ENCODE measurements at regions not wholly inside any gene's neighbourhood (a gene's known extent, or its start where the extent isn't known, plus 50 kb on each side); places are given as distances from the start of the nearest gene placed in this dataset.
"Not testable (repeated sequence)": the region's sequence is repeated elsewhere in the genome, so short reads cannot be mapped to it uniquely, and the experiment has no call there.

DNA sequence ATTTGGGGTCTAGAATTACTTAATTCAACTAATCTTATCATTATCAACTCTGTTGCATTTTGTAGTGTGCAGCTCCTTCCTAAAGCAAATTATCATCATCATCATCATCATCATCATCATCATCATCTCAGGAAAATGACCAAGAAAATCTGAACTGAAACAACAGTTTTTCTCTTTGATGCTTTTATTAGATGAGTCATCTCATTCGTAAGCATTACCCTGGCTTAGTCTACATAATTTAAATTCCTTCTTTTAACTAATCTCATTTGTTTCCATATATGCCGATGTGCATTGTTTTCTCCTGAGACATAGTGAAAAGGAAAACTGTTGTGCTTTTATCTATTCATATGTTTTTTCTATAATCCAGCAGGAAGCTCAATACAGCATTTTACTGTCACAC lies 173.0 kb upstream of the PDE4D start:
- DNase-seq = no peak

GRCh38 chr5:60060389-60060788 lies 166.9 kb upstream of the PDE4D start:
- DNase-seq = no peak

- DNase-seq = no peak
Observed at GRCh38 chr5:60056191-60056590, 162.7 kb upstream of the PDE4D start.

GRCh38 chr5:60055168-60055567 lies 161.6 kb upstream of the PDE4D start:
- no peak for DNase-seq

- not testable (repeated sequence) for DNase-seq
Observed at GRCh38 chr5:60041996-60042664, 148.6 kb upstream of the PDE4D start.

DNA sequence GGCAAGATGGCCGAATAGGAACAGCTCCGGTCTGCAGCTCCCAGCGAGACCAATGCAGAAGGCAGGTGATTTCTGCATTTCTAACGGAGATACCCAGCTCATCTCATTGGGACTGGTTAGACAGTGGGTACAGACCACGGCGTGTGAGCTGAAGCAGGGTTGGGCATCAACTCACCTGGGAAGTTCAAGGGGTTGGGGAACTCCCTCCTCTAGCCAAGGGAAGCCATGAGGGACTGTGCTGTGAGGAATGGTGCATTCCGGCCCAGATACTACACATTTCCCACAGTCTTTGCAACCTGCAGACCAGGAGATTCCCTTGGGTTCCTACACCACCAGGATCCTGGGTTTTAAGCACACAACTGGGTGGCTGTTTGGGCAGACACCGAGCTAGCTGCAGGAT lies 148.0 kb upstream of the PDE4D start:
- DNase-seq = not testable (repeated sequence)

GRCh38 chr5:60036192-60036938 lies 142.8 kb upstream of the PDE4D start:
- DNase-seq = no peak

GRCh38 chr5:60026161-60026560 lies 132.6 kb upstream of the PDE4D start:
- no peak for DNase-seq

DNA sequence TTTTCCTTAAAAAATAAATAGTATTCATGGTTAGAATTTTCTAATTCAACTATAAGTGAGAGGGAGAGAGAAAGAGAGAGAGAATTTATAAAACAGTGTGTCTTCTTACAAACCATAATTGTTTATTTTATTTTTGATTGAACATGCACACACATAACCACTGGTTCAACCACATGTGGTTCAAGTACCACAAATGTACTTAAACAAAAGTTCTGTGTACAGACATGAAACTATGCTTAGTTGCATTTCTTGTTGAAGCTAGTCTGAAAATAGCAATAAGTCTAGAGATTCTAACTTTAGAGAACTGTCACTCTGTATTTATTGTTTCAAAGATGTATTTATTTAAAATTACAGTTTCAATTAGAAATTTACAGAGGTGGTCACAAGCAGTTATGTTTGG lies 130.6 kb upstream of the PDE4D start:
- DNase-seq = no peak

GRCh38 chr5:60023255-60023654 lies 129.7 kb upstream of the PDE4D start:
- no peak for DNase-seq

DNA sequence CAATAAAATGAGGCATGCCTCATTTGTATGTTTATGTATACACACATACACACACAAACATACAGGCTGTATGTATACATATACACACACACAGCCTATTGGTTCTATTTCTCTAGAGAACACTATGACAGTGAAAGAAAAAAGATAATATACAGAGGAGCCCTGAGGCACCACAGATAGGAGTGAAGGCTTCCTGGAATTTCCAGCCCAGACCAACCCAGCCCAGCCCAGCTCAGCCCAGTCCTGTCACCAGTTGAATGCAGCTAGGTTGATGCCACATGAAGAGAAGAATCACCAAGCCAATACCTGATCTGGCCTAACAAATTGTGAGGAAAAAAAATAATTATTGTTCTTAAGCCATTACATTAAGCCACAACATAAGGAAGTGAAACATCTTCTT lies 126.9 kb upstream of the PDE4D start:
- no peak for DNase-seq

DNA sequence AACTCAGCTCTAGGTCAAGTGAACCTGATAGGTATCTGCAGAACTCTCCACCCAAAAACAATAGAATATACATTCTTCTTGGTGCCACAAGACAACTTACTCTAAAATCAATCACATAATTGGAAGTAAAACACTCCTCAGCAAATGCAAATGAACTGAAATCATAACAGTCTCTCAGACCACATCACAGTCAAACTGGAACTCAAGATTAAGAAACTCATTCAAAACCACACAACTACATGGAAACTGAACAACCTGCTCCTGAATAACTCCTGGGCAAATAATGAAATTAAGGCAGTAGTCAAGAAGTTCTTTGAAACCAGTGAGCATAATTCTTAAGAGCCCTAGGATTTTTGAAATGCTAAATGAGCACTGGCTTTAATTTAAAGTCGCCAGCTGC lies 125.4 kb upstream of the PDE4D start:
- DNase-seq = not testable (repeated sequence)

GRCh38 chr5:60018091-60018490 lies 124.6 kb upstream of the PDE4D start:
- no peak for DNase-seq

DNA sequence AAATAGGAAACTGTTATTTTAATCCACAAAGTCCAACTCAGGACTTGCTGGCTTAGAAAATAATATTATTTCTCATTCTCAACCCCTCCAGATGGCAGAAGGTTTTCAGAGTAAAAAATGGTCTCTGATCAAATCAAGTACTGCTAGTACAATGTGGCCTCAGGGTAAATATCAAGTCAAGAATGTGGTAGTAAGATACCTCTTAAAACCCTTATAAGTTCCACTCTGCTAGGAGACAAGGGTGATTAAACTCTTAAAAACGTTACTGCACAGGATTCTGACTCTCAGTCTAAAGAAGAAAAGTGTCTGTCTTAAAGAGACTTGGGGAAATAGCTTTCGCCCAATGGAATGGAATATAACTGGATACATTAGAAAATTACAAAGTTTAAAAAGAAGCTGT lies 120.8 kb upstream of the PDE4D start:
- no peak for DNase-seq

DNA sequence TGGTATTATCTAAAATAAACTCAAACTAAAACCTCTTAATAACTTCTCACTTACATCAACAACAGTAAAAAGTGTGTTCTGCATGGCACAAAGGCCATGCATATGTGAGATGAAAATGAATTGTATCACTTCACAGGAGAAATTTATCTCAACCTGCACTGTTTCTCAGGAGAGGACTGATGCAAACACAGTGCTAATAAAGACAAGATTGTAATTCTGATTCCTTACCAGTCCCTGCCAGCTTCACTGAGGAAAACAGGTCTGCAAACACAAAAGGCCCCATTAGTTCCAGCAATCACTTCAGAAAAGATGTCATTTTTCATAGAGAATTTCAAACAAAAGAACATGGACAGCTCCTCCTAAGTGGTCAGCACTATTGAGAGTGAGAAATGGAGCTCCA lies 117.3 kb upstream of the PDE4D start:
- DNase-seq = no peak

- no peak for DNase-seq
Observed at GRCh38 chr5:60010328-60010727, 116.8 kb upstream of the PDE4D start.

DNA sequence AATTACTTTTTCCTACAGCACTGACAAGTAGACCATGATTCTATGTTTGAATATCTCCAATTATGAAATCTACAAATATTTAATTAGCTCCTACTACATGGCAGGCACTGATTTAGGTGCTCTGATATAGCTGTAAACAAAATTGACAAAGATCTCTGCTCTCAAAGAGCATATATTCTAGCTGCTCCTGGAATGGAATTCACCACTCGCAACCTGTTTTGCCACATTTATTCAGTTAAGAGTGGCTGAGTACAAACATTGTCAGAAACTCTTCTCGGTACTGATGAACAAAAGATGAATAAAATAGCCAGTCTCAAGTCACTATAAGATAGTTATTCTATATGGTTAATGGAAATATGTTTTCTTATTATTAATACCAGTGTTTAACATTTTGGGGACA lies 114.2 kb upstream of the PDE4D start:
- no peak for DNase-seq

DNA sequence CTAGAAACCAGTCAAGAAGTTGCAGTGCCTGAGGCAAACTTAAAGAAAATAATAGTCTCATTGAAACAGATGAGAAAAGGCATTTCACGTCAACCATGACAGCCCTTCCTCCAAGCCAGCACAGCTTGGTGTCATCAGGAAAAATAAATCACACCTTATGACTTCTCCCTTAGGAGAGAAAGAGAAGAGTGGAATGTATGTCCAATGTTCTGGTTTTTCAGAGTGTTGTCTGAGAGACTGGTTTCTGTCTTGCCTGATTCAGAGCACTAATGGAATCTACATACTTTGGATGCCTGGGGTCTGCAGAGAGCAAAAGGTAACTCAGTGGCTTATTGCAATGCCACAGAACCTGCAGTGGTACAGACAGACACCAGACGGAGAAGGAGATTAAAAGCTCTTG lies 105.5 kb upstream of the PDE4D start:
- no peak for DNase-seq

DNA sequence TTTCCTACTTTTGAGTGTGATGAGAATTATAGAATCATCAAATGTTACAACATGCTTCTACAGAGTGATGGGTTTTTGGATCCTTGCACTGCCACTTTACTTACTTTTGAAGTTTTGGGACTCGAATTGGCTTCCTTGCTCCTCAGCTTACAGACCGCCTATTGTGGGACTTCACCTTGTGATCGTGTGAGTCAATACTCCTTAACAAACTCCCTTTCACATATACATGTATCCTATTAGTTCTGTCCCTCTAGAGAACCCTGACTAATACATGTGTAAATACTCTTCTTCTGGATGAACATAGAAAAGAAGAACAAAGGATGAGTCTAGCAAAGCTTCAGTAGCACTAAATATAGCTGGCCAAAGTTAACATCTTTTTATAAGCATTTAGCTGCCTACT lies 98.7 kb upstream of the PDE4D start:
- DNase-seq = no peak

DNA sequence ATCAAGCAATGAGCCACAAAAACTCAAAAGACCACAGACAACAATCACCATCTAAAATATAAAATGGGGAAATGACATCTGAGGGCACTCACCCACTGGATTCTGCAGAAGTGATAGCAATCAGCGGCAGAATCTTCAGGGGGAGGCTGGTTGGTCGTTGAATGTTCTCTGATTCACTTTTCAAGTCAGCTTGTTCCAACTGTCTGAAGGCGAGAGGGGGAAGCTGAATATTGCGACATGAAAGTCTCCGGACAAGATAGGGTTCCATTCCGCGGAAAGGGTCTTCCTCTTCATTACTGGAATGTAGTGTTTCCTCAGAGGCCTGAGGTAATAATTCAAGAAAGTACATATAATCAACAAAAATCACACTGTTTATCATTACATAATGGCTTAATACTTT lies 94.9 kb upstream of the PDE4D start:
- no peak for DNase-seq

DNA sequence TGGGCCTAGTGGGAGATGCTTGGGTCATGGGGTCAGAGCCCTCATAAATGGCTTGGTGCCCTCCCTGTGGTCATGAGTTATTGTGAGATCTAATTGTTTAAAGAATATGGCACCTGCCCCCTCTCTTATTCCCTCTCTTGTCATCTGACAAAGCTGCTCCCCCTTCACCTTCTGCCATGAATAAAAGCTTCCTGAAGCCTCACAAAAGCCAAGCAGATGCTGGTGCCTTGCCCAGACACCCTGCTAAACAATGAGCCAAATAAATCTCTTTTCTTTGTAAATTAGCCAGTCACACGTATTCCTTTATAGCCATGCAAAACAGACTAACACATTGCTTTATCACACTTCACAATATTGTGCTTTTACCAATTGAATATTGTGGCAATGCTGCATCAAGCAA lies 82.8 kb upstream of the PDE4D start:
- no peak for DNase-seq

DNA sequence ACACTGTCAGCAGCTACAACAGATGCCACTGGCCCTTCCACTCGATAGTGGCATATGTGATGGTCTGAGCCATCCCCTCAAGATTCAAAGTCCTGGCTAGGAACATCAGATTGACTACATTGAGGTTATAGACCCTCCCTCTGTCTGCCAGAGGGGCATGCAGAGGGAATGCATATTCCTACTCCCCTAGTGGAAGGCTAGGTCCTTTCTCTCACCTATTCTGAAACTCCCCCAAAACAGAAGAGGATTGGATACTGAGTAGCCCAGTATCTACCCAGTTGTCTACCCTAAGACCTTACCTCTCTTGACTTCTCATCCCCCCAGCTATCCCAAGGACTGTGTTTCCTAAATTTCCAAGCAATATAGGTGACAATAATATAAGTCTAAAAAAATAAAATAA lies 78.5 kb upstream of the PDE4D start:
- no peak for DNase-seq

- no peak for DNase-seq
Observed at GRCh38 chr5:59959330-59959729, 65.8 kb upstream of the PDE4D start.

GRCh38 chr5:59956130-59956783 lies 62.7 kb upstream of the PDE4D start:
- no peak for DNase-seq

Data from left kidney (tissue), 1 donor.